ENCODE measurements at regions not wholly inside any gene's neighbourhood (a gene's known extent, or its start where the extent isn't known, plus 50 kb on each side); places are given as distances from the start of the nearest gene placed in this dataset.

DNA sequence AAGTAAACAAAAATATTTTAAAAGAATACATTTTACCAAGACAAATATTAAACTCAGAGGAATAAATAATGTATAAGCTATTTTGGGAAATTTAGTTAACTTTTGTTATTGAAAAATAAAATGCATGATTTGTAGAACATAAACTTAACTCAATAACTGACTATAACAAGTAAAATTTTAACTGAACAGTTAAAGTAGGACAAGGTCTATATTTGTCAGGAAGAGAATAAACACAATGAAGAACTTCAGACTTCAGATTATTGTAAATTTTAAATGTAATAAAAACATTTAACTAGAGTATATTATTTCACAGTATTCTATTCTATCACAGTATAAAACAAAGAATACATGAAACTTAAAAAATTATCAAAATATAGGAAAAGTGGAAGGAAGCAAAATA lies 948.8 kb upstream of the USP15 start:
- TF ChIP-seq, protein P1, sequence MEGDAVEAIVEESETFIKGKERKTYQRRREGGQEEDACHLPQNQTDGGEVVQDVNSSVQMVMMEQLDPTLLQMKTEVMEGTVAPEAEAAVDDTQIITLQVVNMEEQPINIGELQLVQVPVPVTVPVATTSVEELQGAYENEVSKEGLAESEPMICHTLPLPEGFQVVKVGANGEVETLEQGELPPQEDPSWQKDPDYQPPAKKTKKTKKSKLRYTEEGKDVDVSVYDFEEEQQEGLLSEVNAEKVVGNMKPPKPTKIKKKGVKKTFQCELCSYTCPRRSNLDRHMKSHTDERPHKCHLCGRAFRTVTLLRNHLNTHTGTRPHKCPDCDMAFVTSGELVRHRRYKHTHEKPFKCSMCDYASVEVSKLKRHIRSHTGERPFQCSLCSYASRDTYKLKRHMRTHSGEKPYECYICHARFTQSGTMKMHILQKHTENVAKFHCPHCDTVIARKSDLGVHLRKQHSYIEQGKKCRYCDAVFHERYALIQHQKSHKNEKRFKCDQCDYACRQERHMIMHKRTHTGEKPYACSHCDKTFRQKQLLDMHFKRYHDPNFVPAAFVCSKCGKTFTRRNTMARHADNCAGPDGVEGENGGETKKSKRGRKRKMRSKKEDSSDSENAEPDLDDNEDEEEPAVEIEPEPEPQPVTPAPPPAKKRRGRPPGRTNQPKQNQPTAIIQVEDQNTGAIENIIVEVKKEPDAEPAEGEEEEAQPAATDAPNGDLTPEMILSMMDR (IDR thresholded peaks at IDR 0.05) = no peak
- no peak for TF ChIP-seq POLR2A (IDR thresholded peaks at IDR 0.05)

All from right lobe of liver (tissue), 4 donors.